ENCODE measurements at regions not wholly inside any gene's neighbourhood (a gene's known extent, or its start where the extent isn't known, plus 50 kb on each side); places are given as distances from the start of the nearest gene placed in this dataset.

DNA sequence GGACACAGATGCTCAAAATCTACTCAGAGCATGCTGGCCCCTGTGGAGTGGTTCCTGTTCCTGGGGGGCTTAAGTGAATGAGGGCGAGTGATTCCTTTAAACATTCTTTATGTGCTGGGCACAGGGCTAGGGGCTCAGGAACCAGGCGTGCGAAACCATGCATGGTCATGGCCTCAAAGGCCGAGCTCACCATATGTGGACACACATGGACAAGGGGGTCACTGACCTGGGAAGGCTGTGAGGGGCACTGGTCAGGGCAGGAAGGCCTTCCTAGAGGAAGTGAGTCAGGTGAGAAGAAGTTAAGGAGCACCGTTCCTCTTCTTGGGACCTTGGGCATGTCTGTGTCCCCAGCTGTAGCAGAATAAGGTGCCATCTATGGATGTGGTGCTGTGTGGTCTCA is 74.6 kb upstream of the BHLHE23 start:
- CTCF ChIA-PET = interaction anchor here (1.2 to 2.4 kb wide), 3 partner anchors 91 to 582 kb away, joined by 3 to 8 read pairs (median 5); no protein-coding TSS in a partner anchor
- Mint-ChIP-seq H3K27me3 (ENCODE audit: low read depth) (peaks cover 19% of the 10 kb centered on the region), H3K4me1 (no peaks in the 10 kb centered on the region; the same call in 1 of the 2 replicates), H3K4me3 (no peak overlapping the region), H3K9me3 (peaks cover 21% of the 10 kb centered on the region), H3K27ac (no peak overlapping the region), H3K36me3 (no peaks in the 10 kb centered on the region)
- no peak for DNase-seq (ENCODE audit: low spot score)
- POLR2A ChIA-PET = no interaction called here
- ATAC-seq = no peak
- TF ChIP-seq FOXP1 (CRISPR knock-in tag; IDR thresholded peaks at IDR 0.05; ENCODE audit: borderline replicate concordance) (no peak), MXD4 (CRISPR knock-in tag; IDR thresholded peaks at IDR 0.05; ENCODE audit: borderline replicate concordance) (no peak), ZNF317 (CRISPR knock-in tag; IDR thresholded peaks at IDR 0.05; ENCODE audit: borderline replicate concordance, low read depth) (no peak), ZNF219 (CRISPR knock-in tag; IDR thresholded peaks at IDR 0.05; ENCODE audit: borderline replicate concordance) (no peak), ZNF138 (CRISPR knock-in tag; conservative IDR thresholded peaks at IDR 0.05) (no peak), ZNF423 (CRISPR knock-in tag; IDR thresholded peaks at IDR 0.05) (no peak)
- TF ChIP-seq, protein P1, sequence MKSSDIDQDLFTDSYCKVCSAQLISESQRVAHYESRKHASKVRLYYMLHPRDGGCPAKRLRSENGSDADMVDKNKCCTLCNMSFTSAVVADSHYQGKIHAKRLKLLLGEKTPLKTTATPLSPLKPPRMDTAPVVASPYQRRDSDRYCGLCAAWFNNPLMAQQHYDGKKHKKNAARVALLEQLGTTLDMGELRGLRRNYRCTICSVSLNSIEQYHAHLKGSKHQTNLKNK (CRISPR knock-in tag; IDR thresholded peaks at IDR 0.05) = no peak

GRCh38 chr20:63080811-63081210 is 74.0 kb upstream of the BHLHE23 start:
- CTCF ChIA-PET = interaction anchor here (2.4 kb wide), 1 partner anchor 92 kb away, joined by 8 read pairs; no protein-coding TSS in a partner anchor
- TF ChIP-seq JUN (CRISPR knock-in tag; IDR thresholded peaks at IDR 0.05) (no peak), SOX15 (CRISPR knock-in tag; IDR thresholded peaks at IDR 0.05) (no peak), SP1 (CRISPR knock-in tag; conservative IDR thresholded peaks at IDR 0.05) (no peak), SMAD4 (CRISPR knock-in tag; IDR thresholded peaks at IDR 0.05) (no peak), IRF2 (CRISPR knock-in tag; IDR thresholded peaks at IDR 0.05; ENCODE audit: borderline replicate concordance, low read depth) (no peak), ZNF396 (CRISPR knock-in tag; IDR thresholded peaks at IDR 0.05; ENCODE audit: borderline replicate concordance) (no peak), TEAD1 (CRISPR knock-in tag; IDR thresholded peaks at IDR 0.05) (no peak), OVOL2 (CRISPR knock-in tag; IDR thresholded peaks at IDR 0.05; ENCODE audit: borderline replicate concordance) (no peak), ZNF512 (CRISPR knock-in tag; IDR thresholded peaks at IDR 0.05; ENCODE audit: borderline replicate concordance) (no peak), CBFB (CRISPR knock-in tag; IDR thresholded peaks at IDR 0.05; ENCODE audit: low read depth) (no peak), ZNF232 (CRISPR knock-in tag; IDR thresholded peaks at IDR 0.05) (no peak), E2F4 (CRISPR knock-in tag; IDR thresholded peaks at IDR 0.05; ENCODE audit: borderline replicate concordance, low read depth) (no peak), ELF4 (CRISPR knock-in tag; IDR thresholded peaks at IDR 0.05; ENCODE audit: low read depth) (no peak), GABPB1 (CRISPR knock-in tag; IDR thresholded peaks at IDR 0.05) (no peak), GTF2I (CRISPR knock-in tag; conservative IDR thresholded peaks at IDR 0.05) (no peak), ZBTB21 (CRISPR knock-in tag; IDR thresholded peaks at IDR 0.05; ENCODE audit: borderline replicate concordance) (no peak)
- TF ChIP-seq, protein P2, sequence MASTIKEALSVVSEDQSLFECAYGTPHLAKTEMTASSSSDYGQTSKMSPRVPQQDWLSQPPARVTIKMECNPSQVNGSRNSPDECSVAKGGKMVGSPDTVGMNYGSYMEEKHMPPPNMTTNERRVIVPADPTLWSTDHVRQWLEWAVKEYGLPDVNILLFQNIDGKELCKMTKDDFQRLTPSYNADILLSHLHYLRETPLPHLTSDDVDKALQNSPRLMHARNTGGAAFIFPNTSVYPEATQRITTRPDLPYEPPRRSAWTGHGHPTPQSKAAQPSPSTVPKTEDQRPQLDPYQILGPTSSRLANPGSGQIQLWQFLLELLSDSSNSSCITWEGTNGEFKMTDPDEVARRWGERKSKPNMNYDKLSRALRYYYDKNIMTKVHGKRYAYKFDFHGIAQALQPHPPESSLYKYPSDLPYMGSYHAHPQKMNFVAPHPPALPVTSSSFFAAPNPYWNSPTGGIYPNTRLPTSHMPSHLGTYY (CRISPR knock-in tag; IDR thresholded peaks at IDR 0.05) = no peak
- TF ChIP-seq, protein P3, sequence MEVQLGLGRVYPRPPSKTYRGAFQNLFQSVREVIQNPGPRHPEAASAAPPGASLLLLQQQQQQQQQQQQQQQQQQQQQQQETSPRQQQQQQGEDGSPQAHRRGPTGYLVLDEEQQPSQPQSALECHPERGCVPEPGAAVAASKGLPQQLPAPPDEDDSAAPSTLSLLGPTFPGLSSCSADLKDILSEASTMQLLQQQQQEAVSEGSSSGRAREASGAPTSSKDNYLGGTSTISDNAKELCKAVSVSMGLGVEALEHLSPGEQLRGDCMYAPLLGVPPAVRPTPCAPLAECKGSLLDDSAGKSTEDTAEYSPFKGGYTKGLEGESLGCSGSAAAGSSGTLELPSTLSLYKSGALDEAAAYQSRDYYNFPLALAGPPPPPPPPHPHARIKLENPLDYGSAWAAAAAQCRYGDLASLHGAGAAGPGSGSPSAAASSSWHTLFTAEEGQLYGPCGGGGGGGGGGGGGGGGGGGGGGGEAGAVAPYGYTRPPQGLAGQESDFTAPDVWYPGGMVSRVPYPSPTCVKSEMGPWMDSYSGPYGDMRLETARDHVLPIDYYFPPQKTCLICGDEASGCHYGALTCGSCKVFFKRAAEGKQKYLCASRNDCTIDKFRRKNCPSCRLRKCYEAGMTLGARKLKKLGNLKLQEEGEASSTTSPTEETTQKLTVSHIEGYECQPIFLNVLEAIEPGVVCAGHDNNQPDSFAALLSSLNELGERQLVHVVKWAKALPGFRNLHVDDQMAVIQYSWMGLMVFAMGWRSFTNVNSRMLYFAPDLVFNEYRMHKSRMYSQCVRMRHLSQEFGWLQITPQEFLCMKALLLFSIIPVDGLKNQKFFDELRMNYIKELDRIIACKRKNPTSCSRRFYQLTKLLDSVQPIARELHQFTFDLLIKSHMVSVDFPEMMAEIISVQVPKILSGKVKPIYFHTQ (CRISPR knock-in tag; IDR thresholded peaks at IDR 0.05) = no peak
- no peak for ATAC-seq
- Mint-ChIP-seq H3K36me3 (no peaks in the 10 kb centered on the region), H3K4me1 (no peaks in the 10 kb centered on the region; the same call in 1 of the 2 replicates), H3K4me3 (no peak overlapping the region), H3K9me3 (peaks cover 24% of the 10 kb centered on the region), H3K27me3 (ENCODE audit: low read depth) (peaks cover 22% of the 10 kb centered on the region), H3K27ac (no peak overlapping the region)
- DNase-seq (ENCODE audit: low spot score) = no peak
- POLR2A ChIA-PET = no interaction called here

All from WTC11 (cell line).